ENCODE measurements at regions not wholly inside any gene's neighbourhood (a gene's known extent, or its start where the extent isn't known, plus 50 kb on each side); places are given as distances from the start of the nearest gene placed in this dataset.

DNA sequence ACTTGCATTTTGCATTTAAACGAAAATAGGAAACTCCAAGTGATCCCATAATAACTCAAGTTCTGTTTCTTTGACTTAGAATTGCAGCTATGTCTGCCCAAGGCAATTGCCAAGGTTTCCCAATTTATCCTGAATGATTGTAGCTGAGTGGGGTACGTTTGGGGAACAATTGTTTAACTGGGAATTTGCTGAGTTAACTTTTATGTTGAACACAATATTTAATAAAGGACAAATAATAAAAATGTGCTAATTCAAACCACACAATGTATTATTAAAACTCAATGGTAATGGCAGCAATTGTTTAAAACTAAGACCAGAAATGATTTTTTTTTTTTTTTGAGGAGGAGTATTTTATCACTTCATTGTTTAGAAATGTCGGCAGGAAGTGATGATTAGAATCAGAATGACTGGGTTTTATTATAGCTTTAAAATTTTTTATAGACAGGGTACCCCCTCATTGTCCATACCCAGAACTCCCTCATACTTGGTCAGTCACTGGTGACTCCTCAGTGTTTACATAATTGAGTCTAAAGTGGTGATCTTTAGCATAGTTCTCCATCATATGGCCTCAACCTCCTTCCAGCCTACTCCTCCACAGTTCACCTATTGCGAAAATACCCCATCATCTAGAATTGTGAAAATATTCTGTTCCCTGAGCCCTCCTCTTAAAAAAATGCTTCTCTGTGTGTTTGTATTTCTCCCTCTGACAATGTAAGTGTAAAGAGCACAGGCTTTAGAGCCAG lies 389.2 kb upstream of the CITED2 start:
- ChIA-PET POLR2A (no interaction called here), CTCF (no interaction called here)
- no peak for ATAC-seq (ENCODE audit: low read depth)
- Mint-ChIP-seq H3K27ac (no peak overlapping the region), H3K36me3 (ENCODE audit: low read depth) (no peaks in the 10 kb centered on the region), H3K4me1 (no peaks in the 10 kb centered on the region), H3K9me3 (no peaks in the 10 kb centered on the region), H3K4me3 (no peak overlapping the region), H3K27me3 (no peaks in the 10 kb centered on the region)
- intact Hi-C loops (cut with micrococcal nuclease): no loop called here
- DNase-seq: no peak
- TF ChIP-seq, protein P1, sequence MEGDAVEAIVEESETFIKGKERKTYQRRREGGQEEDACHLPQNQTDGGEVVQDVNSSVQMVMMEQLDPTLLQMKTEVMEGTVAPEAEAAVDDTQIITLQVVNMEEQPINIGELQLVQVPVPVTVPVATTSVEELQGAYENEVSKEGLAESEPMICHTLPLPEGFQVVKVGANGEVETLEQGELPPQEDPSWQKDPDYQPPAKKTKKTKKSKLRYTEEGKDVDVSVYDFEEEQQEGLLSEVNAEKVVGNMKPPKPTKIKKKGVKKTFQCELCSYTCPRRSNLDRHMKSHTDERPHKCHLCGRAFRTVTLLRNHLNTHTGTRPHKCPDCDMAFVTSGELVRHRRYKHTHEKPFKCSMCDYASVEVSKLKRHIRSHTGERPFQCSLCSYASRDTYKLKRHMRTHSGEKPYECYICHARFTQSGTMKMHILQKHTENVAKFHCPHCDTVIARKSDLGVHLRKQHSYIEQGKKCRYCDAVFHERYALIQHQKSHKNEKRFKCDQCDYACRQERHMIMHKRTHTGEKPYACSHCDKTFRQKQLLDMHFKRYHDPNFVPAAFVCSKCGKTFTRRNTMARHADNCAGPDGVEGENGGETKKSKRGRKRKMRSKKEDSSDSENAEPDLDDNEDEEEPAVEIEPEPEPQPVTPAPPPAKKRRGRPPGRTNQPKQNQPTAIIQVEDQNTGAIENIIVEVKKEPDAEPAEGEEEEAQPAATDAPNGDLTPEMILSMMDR (IDR thresholded peaks at IDR 0.05): no peak

DNA sequence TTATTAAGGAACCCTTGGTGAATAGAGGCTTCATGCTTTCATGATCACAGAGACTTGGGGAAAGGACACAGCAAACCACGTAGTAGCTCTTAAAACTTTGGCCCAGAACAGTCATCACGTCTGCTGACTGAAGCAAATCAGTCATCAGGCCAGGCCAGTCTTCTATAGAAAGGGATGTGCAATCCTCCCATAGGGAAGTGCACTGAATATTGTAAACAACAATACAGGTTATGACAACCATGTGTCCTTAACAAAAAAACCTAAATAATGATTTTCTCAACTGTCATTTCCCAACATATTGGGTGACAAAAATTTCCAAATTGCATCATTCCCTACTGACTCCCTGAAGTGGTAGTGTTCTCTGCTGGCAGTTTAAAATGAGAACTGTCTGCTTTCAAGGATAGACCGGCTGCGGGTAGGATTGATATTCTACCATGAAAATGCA lies 388.2 kb upstream of the CITED2 start:
- Mint-ChIP-seq H3K4me1 (no peaks in the 10 kb centered on the region), H3K27ac (no peak overlapping the region), H3K4me3 (no peak overlapping the region), H3K9me3 (no peaks in the 10 kb centered on the region), H3K27me3 (no peaks in the 10 kb centered on the region), H3K36me3 (ENCODE audit: low read depth) (no peaks in the 10 kb centered on the region)
- CTCF ChIA-PET: no interaction called here
- intact Hi-C loops (cut with micrococcal nuclease): no loop called here
- ATAC-seq (ENCODE audit: low read depth) (no peak), DNase-seq (no peak)
- POLR2A ChIA-PET: no interaction called here
- TF ChIP-seq, protein P1 (IDR thresholded peaks at IDR 0.05): no peak

DNA sequence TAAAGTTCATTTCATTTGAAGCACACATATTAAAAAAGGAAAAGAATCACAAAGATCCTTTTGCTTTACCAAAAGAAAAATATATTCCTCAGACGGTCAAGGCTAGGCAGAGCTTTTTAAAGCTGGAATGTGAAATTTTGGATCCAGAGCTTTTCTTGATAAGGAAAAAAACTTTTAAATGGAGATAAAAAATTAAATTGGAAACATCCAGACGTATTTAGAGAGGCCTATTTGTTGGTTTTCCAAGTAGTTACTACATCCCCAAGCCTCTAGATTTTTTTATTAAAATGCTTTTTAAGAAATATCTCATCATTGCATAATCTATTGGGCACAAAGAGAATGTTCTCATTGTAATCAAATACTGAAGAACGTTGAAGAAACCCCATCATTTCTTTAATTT lies 385.7 kb upstream of the CITED2 start:
- CTCF ChIA-PET: no interaction called here
- no peaks in the 10 kb centered on the region for H3K9me3 Mint-ChIP-seq

DNA sequence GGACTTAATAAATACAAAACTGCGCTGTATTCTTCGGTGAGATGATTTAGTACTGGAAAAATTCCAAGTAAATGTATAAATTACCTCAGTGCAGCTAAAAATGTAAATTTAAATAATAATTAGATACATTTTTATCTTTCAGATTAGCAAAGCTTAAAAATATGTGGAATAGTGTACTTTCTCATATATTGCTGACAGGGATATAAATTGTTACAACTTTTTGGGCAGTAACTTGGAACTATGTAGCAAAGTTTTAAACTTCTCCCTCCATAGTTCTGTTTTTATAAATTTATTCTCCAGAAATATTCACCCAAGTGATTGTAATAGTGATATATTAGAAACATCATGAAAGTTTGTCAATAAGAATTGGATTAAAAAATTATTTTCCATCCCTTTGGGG lies 384.6 kb upstream of the CITED2 start:
- Mint-ChIP-seq H3K4me3 (no peak overlapping the region), H3K27me3 (peaks cover 4% of the 10 kb centered on the region), H3K27ac (no peak overlapping the region), H3K9me3 (no peaks in the 10 kb centered on the region), H3K4me1 (no peaks in the 10 kb centered on the region), H3K36me3 (ENCODE audit: low read depth) (no peaks in the 10 kb centered on the region)
- TF ChIP-seq, protein P1 (IDR thresholded peaks at IDR 0.05): no peak
- intact Hi-C loops (cut with micrococcal nuclease): no loop called here
- DNase-seq (no peak), ATAC-seq (ENCODE audit: low read depth) (no peak)
- POLR2A ChIA-PET: no interaction called here
- CTCF ChIA-PET: no interaction called here

More for the DNA sequence above, 385.7 kb upstream of the CITED2 start:
- DNase-seq: no peak
- intact Hi-C loops (cut with micrococcal nuclease): no loop called here
- H3K27me3 Mint-ChIP-seq: no peaks in the 10 kb centered on the region
- ATAC-seq (ENCODE audit: low read depth): no peak
- no peaks in the 10 kb centered on the region for H3K36me3 Mint-ChIP-seq (ENCODE audit: low read depth)
- H3K27ac Mint-ChIP-seq: no peak overlapping the region
- H3K4me3 Mint-ChIP-seq: no peak overlapping the region
- H3K4me1 Mint-ChIP-seq: no peaks in the 10 kb centered on the region
- TF ChIP-seq, protein P1 (IDR thresholded peaks at IDR 0.05): no peak
- POLR2A ChIA-PET: no interaction called here

DNA sequence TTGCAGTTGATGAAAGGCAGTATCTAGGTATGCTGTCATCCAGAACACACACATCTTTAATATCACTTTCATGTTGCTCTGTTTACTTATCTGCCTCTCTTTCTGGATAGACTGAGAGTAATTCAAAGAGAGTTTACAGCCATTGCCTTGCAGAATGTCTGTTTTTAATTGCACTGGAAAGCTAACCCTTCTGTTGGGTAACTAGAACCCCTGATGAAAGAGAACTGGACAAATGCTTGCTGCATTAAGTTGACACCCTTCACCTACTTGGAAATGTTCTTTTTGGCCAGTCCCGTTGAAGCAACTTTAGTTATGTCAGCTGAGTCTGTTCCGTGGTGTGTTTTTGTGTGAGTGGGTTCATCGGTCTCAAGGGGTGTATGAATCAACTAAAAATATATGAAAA lies 383.8 kb upstream of the CITED2 start:
- no peaks in the 10 kb centered on the region for H3K36me3 Mint-ChIP-seq (ENCODE audit: low read depth)
- ChIA-PET POLR2A (no interaction called here), CTCF (no interaction called here)
- H3K4me3 Mint-ChIP-seq: no peak overlapping the region
- no peaks in the 10 kb centered on the region for H3K9me3 Mint-ChIP-seq
- no peaks in the 10 kb centered on the region for H3K4me1 Mint-ChIP-seq
- DNase-seq (no peak), ATAC-seq (ENCODE audit: low read depth) (no peak)
- peaks cover 4% of the 10 kb centered on the region for H3K27me3 Mint-ChIP-seq
- no peak overlapping the region for H3K27ac Mint-ChIP-seq
- intact Hi-C loops (cut with micrococcal nuclease): no loop called here
- TF ChIP-seq, protein P1 (IDR thresholded peaks at IDR 0.05): no peak
